ENCODE measurements at regions not wholly inside any gene's neighbourhood (a gene's known extent, or its start where the extent isn't known, plus 50 kb on each side); places are given as distances from the start of the nearest gene placed in this dataset.

DNA sequence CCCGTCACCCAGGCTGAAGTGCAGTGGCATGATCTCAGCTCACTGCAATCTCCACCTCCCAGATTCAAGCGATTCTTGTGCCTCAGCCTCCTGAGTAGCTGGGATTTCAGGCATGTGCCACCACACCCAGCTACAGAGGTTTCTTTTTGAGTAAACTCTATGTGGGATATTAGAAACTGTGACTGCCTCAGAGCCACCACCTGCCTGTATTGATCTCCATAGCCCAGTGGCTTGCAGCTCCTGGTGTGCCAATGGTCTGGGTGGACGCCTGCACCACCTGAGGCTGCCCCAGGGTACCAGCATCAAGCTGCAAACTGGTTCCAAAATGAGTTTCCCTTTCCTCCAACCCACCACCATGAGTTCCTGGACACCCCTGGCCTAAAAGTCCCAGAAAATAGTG lies 89.7 kb upstream of the SLC44A3 start:
- TF ChIP-seq REPIN1 (tag by site-specific recombination; IDR thresholded peaks at IDR 0.05; ENCODE audit: low read depth), result no peak
- TF ChIP-seq ZNF324 (tag by site-specific recombination; IDR thresholded peaks at IDR 0.05), result no peak
- TF ChIP-seq, protein P1, sequence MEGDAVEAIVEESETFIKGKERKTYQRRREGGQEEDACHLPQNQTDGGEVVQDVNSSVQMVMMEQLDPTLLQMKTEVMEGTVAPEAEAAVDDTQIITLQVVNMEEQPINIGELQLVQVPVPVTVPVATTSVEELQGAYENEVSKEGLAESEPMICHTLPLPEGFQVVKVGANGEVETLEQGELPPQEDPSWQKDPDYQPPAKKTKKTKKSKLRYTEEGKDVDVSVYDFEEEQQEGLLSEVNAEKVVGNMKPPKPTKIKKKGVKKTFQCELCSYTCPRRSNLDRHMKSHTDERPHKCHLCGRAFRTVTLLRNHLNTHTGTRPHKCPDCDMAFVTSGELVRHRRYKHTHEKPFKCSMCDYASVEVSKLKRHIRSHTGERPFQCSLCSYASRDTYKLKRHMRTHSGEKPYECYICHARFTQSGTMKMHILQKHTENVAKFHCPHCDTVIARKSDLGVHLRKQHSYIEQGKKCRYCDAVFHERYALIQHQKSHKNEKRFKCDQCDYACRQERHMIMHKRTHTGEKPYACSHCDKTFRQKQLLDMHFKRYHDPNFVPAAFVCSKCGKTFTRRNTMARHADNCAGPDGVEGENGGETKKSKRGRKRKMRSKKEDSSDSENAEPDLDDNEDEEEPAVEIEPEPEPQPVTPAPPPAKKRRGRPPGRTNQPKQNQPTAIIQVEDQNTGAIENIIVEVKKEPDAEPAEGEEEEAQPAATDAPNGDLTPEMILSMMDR (tag by site-specific recombination; IDR thresholded peaks at IDR 0.05), result no peak
- no peak for TF ChIP-seq ZNF221 (tag by site-specific recombination; IDR thresholded peaks at IDR 0.05; ENCODE audit: borderline replicate concordance)
- no peak for TF ChIP-seq ZNF664 (tag by site-specific recombination; IDR thresholded peaks at IDR 0.05)
- no peak for TF ChIP-seq ZBTB11 (tag by site-specific recombination; conservative IDR thresholded peaks at IDR 0.05; ENCODE audit: low read depth)
- no peak for TF ChIP-seq ZNF211 (tag by site-specific recombination; IDR thresholded peaks at IDR 0.05; ENCODE audit: low read depth)
- no peak for TF ChIP-seq HIC1 (tag by site-specific recombination; IDR thresholded peaks at IDR 0.05)
- no peak for TF ChIP-seq ZNF561 (tag by site-specific recombination; IDR thresholded peaks at IDR 0.05; ENCODE audit: borderline replicate concordance)
- TF ChIP-seq ZNF510 (tag by site-specific recombination; IDR thresholded peaks at IDR 0.05; ENCODE audit: insufficient replicate concordance), result no peak
